Erythroblast (primary cell): ENCODE measurements at regions not wholly inside any gene's neighbourhood (a gene's known extent, or its start where the extent isn't known, plus 50 kb on each side); places are given as distances from the start of the nearest gene placed in this dataset.

ENCODE experiments used
- GATA1 ChIP-seq: IDR thresholded peaks from 2 replicates; pipeline ENCODE4 v1.6.1; 2011; ENCODE audit warnings: low read depth, mild to moderate bottlenecking, control low read depth, low read length, moderate library complexity
- POLR2A ChIP-seq: IDR thresholded peaks from 2 replicates; pipeline ENCODE4 v1.6.1; 2011; ENCODE audit warnings: mild to moderate bottlenecking, low read length

DNA sequence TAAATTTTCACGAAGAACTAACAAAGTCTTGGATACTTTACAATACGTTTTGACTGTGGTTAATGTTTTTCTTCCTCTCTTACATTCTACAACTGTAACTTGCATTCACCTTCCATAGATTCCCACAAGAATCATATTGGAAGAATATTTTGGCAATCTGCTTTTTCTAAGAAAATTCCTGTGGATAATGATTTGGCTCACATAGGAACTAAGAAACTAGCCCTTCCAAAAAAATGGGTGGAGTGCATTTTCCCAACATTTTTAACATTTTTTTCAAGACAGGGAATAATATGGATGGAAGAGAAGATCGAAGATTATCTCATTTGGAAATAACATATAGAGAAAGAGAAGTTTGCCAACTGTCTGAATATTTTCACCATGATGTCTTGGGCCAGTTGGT, 256.9 kb upstream of the POU2AF2 start:
- TF ChIP-seq POLR2A (no peak), GATA1 (no peak)
